IMR-90 (cell line): ENCODE measurements at regions not wholly inside any gene's neighbourhood (a gene's known extent, or its start where the extent isn't known, plus 50 kb on each side); places are given as distances from the start of the nearest gene placed in this dataset.

ENCODE experiments used
- ATAC-seq: fragments of 200-7000 bp; cut with Tn5 transposase; 2 replicates; pipeline ENCODE4 v1.9.1; 2020; ENCODE audit warnings: low read depth, mild to moderate bottlenecking, moderate library complexity
- BruUV-seq: library from RNA; stranded (reverse); fragments of 400-500 nt; replicated peaks from 2 replicates; lab custom pipeline; 2021; lab: Mats Ljungman, UMichigan
- CTCF ChIA-PET: fragments of 300-600 bp; formaldehyde crosslinking; extraction: SDS; loops from one replicate; lab custom pipeline; 2021; ENCODE audit warnings: antibody characterized with exemption; lab: Yijun Ruan, JAX
- POLR2A ChIA-PET: fragments of 300-600 bp; sonication (Branson Sonifier 250); formaldehyde crosslinking; loops from one replicate; lab custom pipeline; 2022; ENCODE audit warnings: antibody characterized with exemption; ENCODE audit not compliant: unreplicated experiment; lab: Charles Lee
- DNase-seq: peaks from one replicate; pipeline ENCODE4 v3.0.0; 2013
- H2AFZ ChIP-seq: replicated peaks from 2 replicates; pipeline ENCODE3; 2013; ENCODE audit warnings: low read length, mild to moderate bottlenecking; ENCODE audit not compliant: poor library complexity
- H2AK5ac ChIP-seq: 2 replicates; pipeline ENCODE4 v1.6.1; 2013; ENCODE audit warnings: low read depth, low read length, inconsistent platforms
- H2AK9ac ChIP-seq: replicated peaks from 2 replicates; pipeline ENCODE3; 2013; ENCODE audit warnings: mild to moderate bottlenecking, low read depth, low read length, moderate library complexity; ENCODE audit not compliant: poor library complexity
- H2BK120ac ChIP-seq: 2 replicates; pipeline ENCODE4 v1.6.1; 2013; ENCODE audit warnings: low read depth, low read length, inconsistent platforms
- H2BK15ac ChIP-seq: 3 replicates; pipeline ENCODE4 v1.6.1; 2013; ENCODE audit warnings: low read depth, low read length, inconsistent platforms
- H2BK20ac ChIP-seq: 2 replicates; pipeline ENCODE4 v1.6.1; 2013; ENCODE audit warnings: low read depth, mild to moderate bottlenecking, inconsistent platforms, low read length, moderate library complexity
- H2BK5ac ChIP-seq: 2 replicates; pipeline ENCODE4 v1.6.1; 2013; ENCODE audit warnings: mild to moderate bottlenecking, low read depth, low read length, inconsistent platforms; ENCODE audit not compliant: poor library complexity, severe bottlenecking
- H3K14ac ChIP-seq: replicated peaks from 2 replicates; pipeline ENCODE4 v1.6.1; 2013; ENCODE audit warnings: low read depth, low read length, inconsistent platforms
- H3K18ac ChIP-seq: 2 replicates; pipeline ENCODE4 v1.6.1; 2013; ENCODE audit warnings: low read depth, low read length, control low read depth
- H3K23ac ChIP-seq: 2 replicates; pipeline ENCODE4 v1.6.1; 2013; ENCODE audit warnings: low read depth, low read length, inconsistent platforms
- H3K27ac ChIP-seq: 2 replicates; pipeline ENCODE4 v1.5.1; 2013; ENCODE audit warnings: mild to moderate bottlenecking, control low read depth, low read length; ENCODE audit not compliant: insufficient read depth
- H3K27me3 ChIP-seq: 2 replicates; pipeline ENCODE4 v1.6.1; 2013; ENCODE audit warnings: low read length; ENCODE audit not compliant: control insufficient read depth, insufficient read depth
- H3K36me3 ChIP-seq: 2 replicates; pipeline ENCODE4 v1.6.1; 2013; ENCODE audit warnings: low read length, mixed read lengths; ENCODE audit not compliant: control insufficient read depth, insufficient read depth
- H3K4ac ChIP-seq: 2 replicates; pipeline ENCODE4 v1.6.1; 2013; ENCODE audit warnings: low read depth, low read length, inconsistent platforms
- H3K4me1 ChIP-seq: 2 replicates; pipeline ENCODE4 v1.6.1; 2013; ENCODE audit warnings: low read length, mixed read lengths; ENCODE audit not compliant: control insufficient read depth, insufficient read depth
- H3K4me2 ChIP-seq: 2 replicates; pipeline ENCODE4 v1.6.1; 2013; ENCODE audit warnings: low read depth, mild to moderate bottlenecking, control low read depth, low read length, moderate library complexity
- H3K4me3 ChIP-seq: 2 replicates; pipeline ENCODE4 v1.5.1; 2013; ENCODE audit warnings: low read depth, mild to moderate bottlenecking, control low read depth, low read length, moderate library complexity; ENCODE audit not compliant: insufficient read depth
- H3K56ac ChIP-seq: 2 replicates; pipeline ENCODE4 v1.6.1; 2013; ENCODE audit warnings: low read length, inconsistent platforms; ENCODE audit not compliant: insufficient read depth; ENCODE audit errors: extremely low read depth
- H3K79me1 ChIP-seq, 2 experiments: 2 replicates each; pipeline ENCODE4 v1.6.1; 2013; ENCODE audit warnings: low read length in 2 of 2, inconsistent platforms in 1 of 2, low read depth in 1 of 2
- H3K9ac ChIP-seq: 2 replicates; pipeline ENCODE4 v1.6.1; 2013; ENCODE audit warnings: low read depth, low read length, control low read depth
- H3K9me1 ChIP-seq: 2 replicates; pipeline ENCODE4 v1.6.1; 2013; ENCODE audit warnings: low read length, inconsistent platforms; ENCODE audit not compliant: insufficient read depth
- H3K9me3 ChIP-seq: 2 replicates; pipeline ENCODE4 v1.6.1; 2013; ENCODE audit warnings: low read length; ENCODE audit not compliant: control insufficient read depth, insufficient read depth
- H4K20me1 ChIP-seq: 2 replicates; pipeline ENCODE4 v1.6.1; 2013; ENCODE audit warnings: low read length, inconsistent platforms; ENCODE audit not compliant: insufficient read depth
- H4K5ac ChIP-seq: 2 replicates; pipeline ENCODE4 v1.6.1; 2013; ENCODE audit warnings: mild to moderate bottlenecking, low read depth, low read length, control low read depth
- H4K8ac ChIP-seq, 2 experiments: 2 replicates each; pipeline ENCODE4 v1.6.1; 2013; ENCODE audit warnings: low read depth in 2 of 2, low read length in 2 of 2, control low read depth in 1 of 2, inconsistent platforms in 1 of 2
- H4K91ac ChIP-seq: 2 replicates; pipeline ENCODE4 v1.6.1; 2013; ENCODE audit warnings: low read depth, low read length, inconsistent platforms; ENCODE audit not compliant: insufficient read depth
- BHLHE40 ChIP-seq: fragments of 150-350 bp; IDR thresholded peaks from 2 replicates; pipeline ENCODE4 v1.6.1; 2016; ENCODE audit warnings: mild to moderate bottlenecking, low read depth, low read length
- CEBPB ChIP-seq: IDR thresholded peaks from 2 replicates; pipeline ENCODE4 v1.6.1; 2012; ENCODE audit warnings: low read depth, low read length, improper control_type of control experiment
- MAFK ChIP-seq: IDR thresholded peaks from 2 replicates; pipeline ENCODE4 v1.6.1; 2012; ENCODE audit warnings: low read depth, low read length, improper control_type of control experiment
- MXI1 ChIP-seq: IDR thresholded peaks from 2 replicates; pipeline ENCODE4 v1.6.1; 2012; ENCODE audit warnings: low read depth, mild to moderate bottlenecking, low read length, moderate library complexity, borderline replicate concordance
- NFE2L2 ChIP-seq: fragments of 150-350 bp; IDR thresholded peaks from 2 replicates; pipeline ENCODE4 v1.6.1; 2016; ENCODE audit warnings: low read depth, mild to moderate bottlenecking, low read length
- POLR2A ChIP-seq: IDR thresholded peaks from 2 replicates; pipeline ENCODE4 v1.6.1; 2012; ENCODE audit warnings: mild to moderate bottlenecking, low read depth, low read length
- RAD21 ChIP-seq: IDR thresholded peaks from 2 replicates; pipeline ENCODE4 v1.6.1; 2012; ENCODE audit warnings: low read length, improper control_type of control experiment
- RFX5 ChIP-seq: IDR thresholded peaks from 2 replicates; pipeline ENCODE4 v1.8.0; 2012; ENCODE audit warnings: low read depth, mild to moderate bottlenecking, low read length, moderate library complexity
- SMC3 ChIP-seq: fragments of 150-350 bp; IDR thresholded peaks from 2 replicates; pipeline ENCODE4 v1.6.1; 2016; ENCODE audit warnings: low read depth, mild to moderate bottlenecking, antibody characterized with exemption, low read length, moderate library complexity
- WGBS, 2 experiments: methylation state at CpG; one replicate each; pipeline versions ENCODE4 v1.1.5 to v1.1.7; 2013; ENCODE audit warnings: missing lambda C conversion rate in 2 of 2; ENCODE audit not compliant: insufficient read length in 1 of 2; ENCODE audit errors: extremely low coverage in 2 of 2; 5-methylcytosine and 5-hydroxymethylcytosine counted together
- dilution Hi-C: fragments of 300-500 bp; cut with HindIII; formaldehyde crosslinking; loops from one replicate; pipeline ENCODE4 v1.14.3; 2018; ENCODE audit warnings: low sequenced_read_pairs; ENCODE audit not compliant: unreplicated experiment
- in situ Hi-C: fragments of 300-500 bp; cut with MboI; formaldehyde crosslinking; loops from 3 replicates; pipeline ENCODE4 v1.14.3; 2019; ENCODE audit warnings: low sequenced_read_pairs, inconsistent platforms, mixed read lengths
- intact Hi-C: fragments of 100-400 bp; cut with micrococcal nuclease; formaldehyde crosslinking; loops from 2 replicates; pipeline ENCODE4 v1.10.0; 2022
- TF ChIP-seq, protein P1 (sequence below): fragments of 150-350 bp; IDR thresholded peaks from 2 replicates; pipeline ENCODE4 v1.6.1; 2017; ENCODE audit warnings: mild to moderate bottlenecking, antibody characterized with exemption, low read length, low read depth

DNA sequence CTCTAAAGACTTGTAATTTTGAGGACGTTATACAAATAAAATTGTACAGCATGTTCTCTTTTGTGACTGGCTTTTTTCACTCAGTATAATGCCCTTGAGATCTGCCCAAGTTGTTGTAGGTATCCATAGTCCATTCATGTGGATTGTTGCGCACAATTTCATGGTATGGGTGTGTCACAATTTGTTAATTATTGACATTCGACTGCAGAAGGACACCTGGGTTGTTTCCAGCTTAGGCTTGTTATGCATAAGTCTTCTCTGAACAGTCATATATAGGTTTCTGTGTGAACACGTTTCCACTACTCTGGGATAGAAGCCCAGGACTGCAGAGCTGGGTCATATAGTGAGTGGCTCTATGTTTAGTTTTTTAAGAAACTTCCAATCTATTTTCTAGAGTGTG lies 800.8 kb upstream of the SALL3 start:
- no peak overlapping the region for H3K9ac ChIP-seq
- no peak overlapping the region for H2AK9ac ChIP-seq
- CTCF ChIA-PET: no interaction called here
- H3K23ac ChIP-seq: no peak overlapping the region
- H4K91ac ChIP-seq: no peak overlapping the region
- H2AFZ ChIP-seq: no peak overlapping the region
- no peak overlapping the region for H2BK15ac ChIP-seq
- ATAC-seq (no peak), DNase-seq (no peak)
- no peak overlapping the region for H2BK120ac ChIP-seq
- no peak overlapping the region for H2BK20ac ChIP-seq
- intact Hi-C loops: no loop called here
- WGBS, 2 experiments: no CpG with 5 or more reads among the region's 4 CpGs
- TF ChIP-seq BHLHE40 (no peak), POLR2A (no peak), RAD21 (no peak), MXI1 (no peak), SMC3 (no peak), CEBPB (no peak), MAFK (no peak), NFE2L2 (no peak), RFX5 (no peak)
- TF ChIP-seq, protein P1, sequence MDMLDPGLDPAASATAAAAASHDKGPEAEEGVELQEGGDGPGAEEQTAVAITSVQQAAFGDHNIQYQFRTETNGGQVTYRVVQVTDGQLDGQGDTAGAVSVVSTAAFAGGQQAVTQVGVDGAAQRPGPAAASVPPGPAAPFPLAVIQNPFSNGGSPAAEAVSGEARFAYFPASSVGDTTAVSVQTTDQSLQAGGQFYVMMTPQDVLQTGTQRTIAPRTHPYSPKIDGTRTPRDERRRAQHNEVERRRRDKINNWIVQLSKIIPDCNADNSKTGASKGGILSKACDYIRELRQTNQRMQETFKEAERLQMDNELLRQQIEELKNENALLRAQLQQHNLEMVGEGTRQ: no peak
- no peaks in the 10 kb centered on the region for H3K9me1 ChIP-seq
- no TSS peak for BruUV-seq
- no peak overlapping the region for H4K5ac ChIP-seq
- H3K4me2 ChIP-seq: no peak overlapping the region
- no peak overlapping the region for H3K27ac ChIP-seq
- H3K14ac ChIP-seq: no peak overlapping the region
- no peaks in the 10 kb centered on the region for H3K4me1 ChIP-seq
- no peaks in the 10 kb centered on the region for H4K20me1 ChIP-seq
- H3K79me1 ChIP-seq: no peaks in the 10 kb centered on the region
- dilution Hi-C loops: no loop called here
- no peak overlapping the region for H2BK5ac ChIP-seq
- H3K4me3 ChIP-seq: no peak overlapping the region
- H3K27me3 ChIP-seq: no peaks in the 10 kb centered on the region
- H3K36me3 ChIP-seq: no peaks in the 10 kb centered on the region
- peaks cover 26% of the 10 kb centered on the region for H3K9me3 ChIP-seq
- H2AK5ac ChIP-seq: no peak overlapping the region
- no peak overlapping the region for H3K4ac ChIP-seq
- POLR2A ChIA-PET: no interaction called here
- no peak overlapping the region for H4K8ac ChIP-seq
- H3K56ac ChIP-seq: no peak overlapping the region
- H3K18ac ChIP-seq: no peak overlapping the region
- in situ Hi-C loops: no loop called here
